ENCODE measurements at regions not wholly inside any gene's neighbourhood (a gene's known extent, or its start where the extent isn't known, plus 50 kb on each side); places are given as distances from the start of the nearest gene placed in this dataset.

GRCh38 chr5:8316608-8317280, 447.8 kb downstream of the MTRR start:
- Mint-ChIP-seq H3K9me3 (peaks cover 9% of the 10 kb centered on the region), H3K36me3 (ENCODE audit: low read depth) (no peaks in the 10 kb centered on the region), H3K4me1 (no peaks in the 10 kb centered on the region), H3K27ac (no peak overlapping the region), H3K27me3 (no peaks in the 10 kb centered on the region), H3K4me3 (no peak overlapping the region)
- no peak for DNase-seq
- intact Hi-C loops (cut with micrococcal nuclease): no loop called here

- intact Hi-C loops (cut with micrococcal nuclease): no loop called here
- Mint-ChIP-seq H3K4me1 (no peaks in the 10 kb centered on the region), H3K27me3 (no peaks in the 10 kb centered on the region), H3K9me3 (peaks cover 9% of the 10 kb centered on the region), H3K4me3 (no peak overlapping the region), H3K27ac (no peak overlapping the region), H3K36me3 (ENCODE audit: low read depth) (no peaks in the 10 kb centered on the region)
- DNase-seq: no peak
Measured at GRCh38 chr5:8317335-8317734, 448.4 kb downstream of the MTRR start.

- H3K36me3 Mint-ChIP-seq (ENCODE audit: low read depth): no peaks in the 10 kb centered on the region
- no peak overlapping the region for H3K4me3 Mint-ChIP-seq
- H3K27ac Mint-ChIP-seq: no peak overlapping the region
- no peak for DNase-seq
- H3K4me1 Mint-ChIP-seq: no peaks in the 10 kb centered on the region
- no peaks in the 10 kb centered on the region for H3K27me3 Mint-ChIP-seq
- intact Hi-C loops (cut with micrococcal nuclease): no loop called here
- H3K9me3 Mint-ChIP-seq: peaks cover 9% of the 10 kb centered on the region
Measured at GRCh38 chr5:8320244-8320643, 451.3 kb downstream of the MTRR start.

- intact Hi-C loops (cut with micrococcal nuclease): no loop called here
- H3K9me3 Mint-ChIP-seq: peaks cover 9% of the 10 kb centered on the region
- DNase-seq: no peak
- H3K27ac Mint-ChIP-seq: no peak overlapping the region
- H3K4me1 Mint-ChIP-seq: no peaks in the 10 kb centered on the region
- H3K36me3 Mint-ChIP-seq (ENCODE audit: low read depth): no peaks in the 10 kb centered on the region
- H3K4me3 Mint-ChIP-seq: no peak overlapping the region
- H3K27me3 Mint-ChIP-seq: no peaks in the 10 kb centered on the region
Measured at GRCh38 chr5:8321272-8321671, 452.3 kb downstream of the MTRR start.

- DNase-seq: no peak
- H3K9me3 Mint-ChIP-seq: peaks cover 9% of the 10 kb centered on the region
- H3K27me3 Mint-ChIP-seq: no peaks in the 10 kb centered on the region
- no peak overlapping the region for H3K27ac Mint-ChIP-seq
- no peaks in the 10 kb centered on the region for H3K36me3 Mint-ChIP-seq (ENCODE audit: low read depth)
- intact Hi-C loops (cut with micrococcal nuclease): no loop called here
- no peak overlapping the region for H3K4me3 Mint-ChIP-seq
- no peaks in the 10 kb centered on the region for H3K4me1 Mint-ChIP-seq
Measured at GRCh38 chr5:8322484-8322883, 453.5 kb downstream of the MTRR start.

- no peak overlapping the region for H3K4me3 Mint-ChIP-seq
- H3K27me3 Mint-ChIP-seq: no peaks in the 10 kb centered on the region
- H3K36me3 Mint-ChIP-seq (ENCODE audit: low read depth): no peaks in the 10 kb centered on the region
- intact Hi-C loops (cut with micrococcal nuclease): no loop called here
- H3K27ac Mint-ChIP-seq: no peak overlapping the region
- no peak for DNase-seq
- H3K4me1 Mint-ChIP-seq: no peaks in the 10 kb centered on the region
- H3K9me3 Mint-ChIP-seq: no peaks in the 10 kb centered on the region
Measured at GRCh38 chr5:8327016-8327415, 458.1 kb downstream of the MTRR start.

- Mint-ChIP-seq H3K4me3 (no peak overlapping the region), H3K9me3 (no peaks in the 10 kb centered on the region), H3K36me3 (ENCODE audit: low read depth) (no peaks in the 10 kb centered on the region), H3K4me1 (no peaks in the 10 kb centered on the region), H3K27ac (no peak overlapping the region), H3K27me3 (no peaks in the 10 kb centered on the region)
- no peak for DNase-seq
- intact Hi-C loops (cut with micrococcal nuclease): no loop called here
Measured at GRCh38 chr5:8329773-8330172, 460.8 kb downstream of the MTRR start.

- H3K36me3 Mint-ChIP-seq (ENCODE audit: low read depth): no peaks in the 10 kb centered on the region
- H3K9me3 Mint-ChIP-seq: no peaks in the 10 kb centered on the region
- H3K4me3 Mint-ChIP-seq: no peak overlapping the region
- no peaks in the 10 kb centered on the region for H3K4me1 Mint-ChIP-seq
- intact Hi-C loops (cut with micrococcal nuclease): no loop called here
- H3K27me3 Mint-ChIP-seq: no peaks in the 10 kb centered on the region
- no peak for DNase-seq
- no peak overlapping the region for H3K27ac Mint-ChIP-seq
Measured at GRCh38 chr5:8332666-8333445, 463.9 kb downstream of the MTRR start.

- DNase-seq: no peak
- no peaks in the 10 kb centered on the region for H3K27me3 Mint-ChIP-seq
- H3K9me3 Mint-ChIP-seq: no peaks in the 10 kb centered on the region
- H3K36me3 Mint-ChIP-seq (ENCODE audit: low read depth): no peaks in the 10 kb centered on the region
- intact Hi-C loops (cut with micrococcal nuclease): no loop called here
- H3K4me1 Mint-ChIP-seq: no peaks in the 10 kb centered on the region
- no peak overlapping the region for H3K4me3 Mint-ChIP-seq
- H3K27ac Mint-ChIP-seq: no peak overlapping the region
Measured at GRCh38 chr5:8333485-8333884, 464.5 kb downstream of the MTRR start.

- H3K9me3 Mint-ChIP-seq: no peaks in the 10 kb centered on the region
- H3K27ac Mint-ChIP-seq: no peak overlapping the region
- H3K4me1 Mint-ChIP-seq: no peaks in the 10 kb centered on the region
- H3K27me3 Mint-ChIP-seq: no peaks in the 10 kb centered on the region
- no peaks in the 10 kb centered on the region for H3K36me3 Mint-ChIP-seq (ENCODE audit: low read depth)
- no peak overlapping the region for H3K4me3 Mint-ChIP-seq
- intact Hi-C loops (cut with micrococcal nuclease): no loop called here
- DNase-seq: no peak
Measured at GRCh38 chr5:8333977-8334376, 465.0 kb downstream of the MTRR start.

- Mint-ChIP-seq H3K27ac (no peak overlapping the region), H3K4me1 (no peaks in the 10 kb centered on the region), H3K9me3 (peaks cover 5% of the 10 kb centered on the region), H3K36me3 (ENCODE audit: low read depth) (no peaks in the 10 kb centered on the region), H3K4me3 (no peak overlapping the region), H3K27me3 (no peaks in the 10 kb centered on the region)
- intact Hi-C loops (cut with micrococcal nuclease): no loop called here
- DNase-seq: no peak
Measured at GRCh38 chr5:8340261-8340660, 471.3 kb downstream of the MTRR start.

GRCh38 chr5:8340739-8341344, 471.9 kb downstream of the MTRR start:
- no peak overlapping the region for H3K4me3 Mint-ChIP-seq
- no peaks in the 10 kb centered on the region for H3K36me3 Mint-ChIP-seq (ENCODE audit: low read depth)
- DNase-seq: no peak
- H3K27ac Mint-ChIP-seq: no peak overlapping the region
- peaks cover 9% of the 10 kb centered on the region for H3K9me3 Mint-ChIP-seq
- intact Hi-C loops (cut with micrococcal nuclease): no loop called here
- no peaks in the 10 kb centered on the region for H3K4me1 Mint-ChIP-seq
- H3K27me3 Mint-ChIP-seq: no peaks in the 10 kb centered on the region

GRCh38 chr5:8341406-8341805, 472.5 kb downstream of the MTRR start:
- no peaks in the 10 kb centered on the region for H3K27me3 Mint-ChIP-seq
- H3K4me3 Mint-ChIP-seq: no peak overlapping the region
- no peak overlapping the region for H3K27ac Mint-ChIP-seq
- no peaks in the 10 kb centered on the region for H3K36me3 Mint-ChIP-seq (ENCODE audit: low read depth)
- no peaks in the 10 kb centered on the region for H3K4me1 Mint-ChIP-seq
- intact Hi-C loops (cut with micrococcal nuclease): no loop called here
- peaks cover 9% of the 10 kb centered on the region for H3K9me3 Mint-ChIP-seq
- DNase-seq: no peak

GRCh38 chr5:8347984-8348383, 479.0 kb downstream of the MTRR start:
- DNase-seq: no peak
- no peaks in the 10 kb centered on the region for H3K4me1 Mint-ChIP-seq
- intact Hi-C loops (cut with micrococcal nuclease): no loop called here
- no peaks in the 10 kb centered on the region for H3K27me3 Mint-ChIP-seq
- peaks cover 9% of the 10 kb centered on the region for H3K9me3 Mint-ChIP-seq
- H3K36me3 Mint-ChIP-seq (ENCODE audit: low read depth): no peaks in the 10 kb centered on the region
- no peak overlapping the region for H3K4me3 Mint-ChIP-seq
- H3K27ac Mint-ChIP-seq: no peak overlapping the region
